ENCODE measurements at regions not wholly inside any gene's neighbourhood (a gene's known extent, or its start where the extent isn't known, plus 50 kb on each side); places are given as distances from the start of the nearest gene placed in this dataset.

DNA sequence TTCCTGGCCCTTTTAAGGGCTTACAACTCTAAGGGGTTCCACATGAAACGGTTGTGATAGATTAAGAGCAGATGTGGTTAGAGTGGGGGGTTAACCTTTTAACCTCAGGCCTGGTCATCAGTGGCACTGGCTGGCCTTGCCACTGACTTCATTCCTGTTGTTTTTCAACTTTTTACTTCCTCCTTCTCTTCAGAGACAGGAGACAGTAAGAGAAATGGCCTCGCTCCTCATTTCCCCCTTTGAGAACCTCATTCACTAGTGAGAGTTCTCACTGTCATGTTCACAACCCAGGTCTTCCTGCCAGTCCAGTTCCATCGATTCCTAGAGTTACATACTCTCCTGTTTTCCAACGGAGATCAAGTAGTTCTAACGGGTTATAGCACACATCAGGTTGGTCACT is 101.6 kb upstream of the SLC1A4 start (continued):
- TF ChIP-seq, protein P1, sequence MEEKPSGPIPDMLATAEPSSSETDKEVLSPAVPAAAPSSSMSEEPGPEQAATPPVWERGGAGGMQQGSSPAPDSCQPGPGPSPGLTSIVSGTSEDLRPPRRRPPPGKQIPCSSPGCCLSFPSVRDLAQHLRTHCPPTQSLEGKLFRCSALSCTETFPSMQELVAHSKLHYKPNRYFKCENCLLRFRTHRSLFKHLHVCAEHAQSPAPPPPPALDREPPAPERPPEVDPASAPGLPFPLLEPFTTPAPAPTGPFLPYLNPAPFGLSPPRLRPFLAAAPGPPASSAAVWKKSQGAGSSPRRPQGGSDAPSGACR (CRISPR knock-in tag; IDR thresholded peaks at IDR 0.05): no peak
- TF ChIP-seq GABPB1 (CRISPR knock-in tag; IDR thresholded peaks at IDR 0.05) (no peak), ZSCAN30 (CRISPR knock-in tag; IDR thresholded peaks at IDR 0.05) (no peak), ZNF839 (CRISPR knock-in tag; IDR thresholded peaks at IDR 0.05; ENCODE audit: borderline replicate concordance) (no peak), PAX8 (CRISPR knock-in tag; IDR thresholded peaks at IDR 0.05; ENCODE audit: borderline replicate concordance) (no peak)
- TF ChIP-seq, protein P2, sequence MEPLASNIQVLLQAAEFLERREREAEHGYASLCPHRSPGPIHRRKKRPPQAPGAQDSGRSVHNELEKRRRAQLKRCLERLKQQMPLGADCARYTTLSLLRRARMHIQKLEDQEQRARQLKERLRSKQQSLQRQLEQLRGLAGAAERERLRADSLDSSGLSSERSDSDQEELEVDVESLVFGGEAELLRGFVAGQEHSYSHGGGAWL (CRISPR knock-in tag; IDR thresholded peaks at IDR 0.05): no peak

DNA sequence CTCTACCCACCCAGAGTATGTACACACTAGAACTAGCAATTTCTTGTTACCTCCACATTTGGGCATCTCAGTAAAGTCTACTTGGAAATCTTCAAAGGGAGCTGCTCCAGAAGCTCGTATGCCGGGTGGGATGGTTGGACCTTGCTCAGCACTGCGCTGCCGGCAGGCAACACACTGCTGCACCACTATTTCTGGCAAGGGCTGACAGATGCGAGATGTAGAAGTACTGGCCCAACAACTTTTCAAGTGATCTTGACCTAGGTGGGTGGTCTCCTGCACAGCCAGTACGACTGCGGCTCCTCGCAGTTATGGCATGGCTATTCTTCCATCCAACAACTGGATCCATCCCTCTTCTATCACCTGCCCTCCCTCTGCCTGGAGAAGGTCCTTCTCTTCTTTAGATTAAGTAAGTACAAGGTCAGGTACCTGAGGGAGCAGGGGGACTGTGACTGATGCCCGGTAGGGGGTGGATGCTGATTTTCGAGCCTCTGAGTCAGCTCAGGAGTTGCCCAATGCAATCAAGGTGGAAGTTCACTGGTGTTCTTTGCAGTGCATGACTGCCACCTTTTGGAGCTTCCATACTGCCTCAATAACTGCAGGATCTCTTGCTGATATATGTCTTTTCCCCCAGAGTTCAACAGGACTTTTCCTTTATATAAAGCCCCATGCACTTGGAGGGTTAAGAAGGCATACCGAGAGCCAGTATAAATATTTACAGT is 100.4 kb upstream of the SLC1A4 start:
- intact Hi-C loops (cut with micrococcal nuclease; ENCODE audit: unreplicated experiment): loop anchor here (5.0 kb wide), 1 partner anchor 366 kb away; the partner anchor contains the start of gene AFTPH
- peak; percentile 97 for ATAC-seq
- FAIRE-seq: peak; percentile 75
- H4K20me1 ChIP-seq (ENCODE audit: insufficient read depth, low read length): no peaks in the 10 kb centered on the region
- DNase-seq (ENCODE audit: low spot score): peak; percentile 74
- peaks cover 0 to 9% of the 10 kb centered on the region in 2 experiments; a peak in 1 of 5 replicates for H3K27me3 ChIP-seq (ENCODE audit: control insufficient read depth in 1 of 2, insufficient read depth in 2 of 2, low read length in 2 of 2)
- no peaks in the 10 kb centered on the region for H3K79me2 ChIP-seq (ENCODE audit: insufficient read depth, low read length)
- no peak overlapping the region for H3K9ac ChIP-seq (ENCODE audit: insufficient read depth, low read depth, low read length)
- H3K9me3 ChIP-seq (ENCODE audit: low read length): peaks cover 10% of the 10 kb centered on the region; the same call in 1 of the 2 replicates
- in situ Hi-C loops (cut with HindIII; ENCODE audit: extremely low pct_ligation_motif_present, low pct_unique_long_range_greater_than_20kb): loop anchor here (10.0 kb wide), 1 partner anchor 554 kb away; no protein-coding TSS in a partner anchor
- H2AFZ ChIP-seq (ENCODE audit: low read length): no peak overlapping the region
- H3K4me2 ChIP-seq (ENCODE audit: low read depth, low read length): no peak overlapping the region
- H3K4me1 ChIP-seq (ENCODE audit: insufficient read depth, low read length): no peaks in the 10 kb centered on the region; the same call in 1 of the 2 replicates
- CTCF ChIA-PET (ENCODE audit: low intra/inter-chr PET ratio, low total read pairs): no interaction called here
- no peaks in the 10 kb centered on the region for H3K36me3 ChIP-seq (replicated peaks in 1 of 2; ENCODE audit: control insufficient read depth in 1 of 2, insufficient read depth in 2 of 2, low read length in 2 of 2)
- H3K27ac ChIP-seq (ENCODE audit: extremely low read length, insufficient read depth, low read length): no peak overlapping the region
- 59% methylated on average over 11 of the region's 11 CpGs for WGBS (ENCODE audit: low lambda C conversion rate)
- no peak overlapping the region for H3K4me3 ChIP-seq (replicated peaks in 1 of 3; ENCODE audit: insufficient read depth in 1 of 3, low read depth in 2 of 3, low read length in 3 of 3)
- POLR2A ChIA-PET: no interaction called here
- no TSS peak for BruUV-seq (replicated peaks)
- TF ChIP-seq LCORL (IDR thresholded peaks at IDR 0.05) (no peak), LCORL (CRISPR knock-in tag; IDR thresholded peaks at IDR 0.05) (no peak), CAMTA2 (CRISPR knock-in tag; IDR thresholded peaks at IDR 0.05; ENCODE audit: borderline replicate concordance) (no peak), ZNF773 (CRISPR knock-in tag; IDR thresholded peaks at IDR 0.05; ENCODE audit: borderline replicate concordance) (no peak), ZNF446 (CRISPR knock-in tag; IDR thresholded peaks at IDR 0.05) (no peak), ZNF747 (CRISPR knock-in tag; IDR thresholded peaks at IDR 0.05; ENCODE audit: borderline replicate concordance) (no peak), HNF4G (IDR thresholded peaks at IDR 0.05; ENCODE audit: borderline replicate concordance, low read depth, low read length) (peak; percentile 50; the same call in 1 of the 2 replicates), HNF4G (CRISPR knock-in tag; IDR thresholded peaks at IDR 0.05; ENCODE audit: borderline replicate concordance, low read depth) (no peak), RARA (CRISPR knock-in tag; IDR thresholded peaks at IDR 0.05) (no peak), MBNL3 (CRISPR knock-in tag; conservative IDR thresholded peaks at IDR 0.05) (no peak), RXRA (CRISPR knock-in tag; IDR thresholded peaks at IDR 0.05) (peak; percentile 76; the same call in 1 of the 2 replicates), ZSCAN9 (CRISPR knock-in tag; IDR thresholded peaks at IDR 0.05; ENCODE audit: borderline replicate concordance) (no peak), HCFC1 (IDR thresholded peaks at IDR 0.05; ENCODE audit: low read depth, low read length) (no peak)
- TF ChIP-seq, protein P3, sequence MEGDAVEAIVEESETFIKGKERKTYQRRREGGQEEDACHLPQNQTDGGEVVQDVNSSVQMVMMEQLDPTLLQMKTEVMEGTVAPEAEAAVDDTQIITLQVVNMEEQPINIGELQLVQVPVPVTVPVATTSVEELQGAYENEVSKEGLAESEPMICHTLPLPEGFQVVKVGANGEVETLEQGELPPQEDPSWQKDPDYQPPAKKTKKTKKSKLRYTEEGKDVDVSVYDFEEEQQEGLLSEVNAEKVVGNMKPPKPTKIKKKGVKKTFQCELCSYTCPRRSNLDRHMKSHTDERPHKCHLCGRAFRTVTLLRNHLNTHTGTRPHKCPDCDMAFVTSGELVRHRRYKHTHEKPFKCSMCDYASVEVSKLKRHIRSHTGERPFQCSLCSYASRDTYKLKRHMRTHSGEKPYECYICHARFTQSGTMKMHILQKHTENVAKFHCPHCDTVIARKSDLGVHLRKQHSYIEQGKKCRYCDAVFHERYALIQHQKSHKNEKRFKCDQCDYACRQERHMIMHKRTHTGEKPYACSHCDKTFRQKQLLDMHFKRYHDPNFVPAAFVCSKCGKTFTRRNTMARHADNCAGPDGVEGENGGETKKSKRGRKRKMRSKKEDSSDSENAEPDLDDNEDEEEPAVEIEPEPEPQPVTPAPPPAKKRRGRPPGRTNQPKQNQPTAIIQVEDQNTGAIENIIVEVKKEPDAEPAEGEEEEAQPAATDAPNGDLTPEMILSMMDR (CRISPR knock-in tag; IDR thresholded peaks at IDR 0.05): peak; percentile 71
- TF ChIP-seq, protein P4, sequence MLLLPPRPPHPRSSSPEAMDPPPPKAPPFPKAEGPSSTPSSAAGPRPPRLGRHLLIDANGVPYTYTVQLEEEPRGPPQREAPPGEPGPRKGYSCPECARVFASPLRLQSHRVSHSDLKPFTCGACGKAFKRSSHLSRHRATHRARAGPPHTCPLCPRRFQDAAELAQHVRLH (CRISPR knock-in tag; IDR thresholded peaks at IDR 0.05; ENCODE audit: borderline replicate concordance, low read depth): 0 out of 2 replicates have a peak, but pooled peaks have one; percentile 28

Measured in HepG2 (cell line).